ENCODE measurements at regions not wholly inside any gene's neighbourhood (a gene's known extent, or its start where the extent isn't known, plus 50 kb on each side); places are given as distances from the start of the nearest gene placed in this dataset.

DNA sequence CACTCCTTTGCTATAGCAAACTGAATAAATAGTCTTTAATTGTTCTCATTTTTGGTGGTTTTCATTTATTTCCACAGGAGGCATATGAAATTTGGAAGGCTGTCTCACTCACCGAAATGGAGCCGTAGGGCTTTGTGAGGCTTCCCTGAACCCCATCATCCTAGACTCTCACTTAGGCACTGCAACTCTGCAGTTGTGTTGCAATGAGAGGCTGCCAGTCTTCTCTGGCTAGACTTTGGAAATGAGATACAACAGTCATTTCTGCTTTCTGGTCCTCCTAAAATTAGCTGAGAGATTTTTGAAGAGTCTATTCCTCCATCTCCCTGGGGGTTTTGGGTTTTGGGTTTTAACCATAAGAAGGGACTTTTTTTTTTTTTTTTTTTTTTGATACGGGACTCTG is 146.5 kb downstream of the SH3BGRL start:
- H2AFZ ChIP-seq: no peak overlapping the region
- no peaks in the 10 kb centered on the region for H3K9me3 ChIP-seq (ENCODE audit: low read depth)
- H3K4me3 ChIP-seq: no peak overlapping the region
- H3K27ac ChIP-seq: no peak overlapping the region
- TF ChIP-seq, protein P1, sequence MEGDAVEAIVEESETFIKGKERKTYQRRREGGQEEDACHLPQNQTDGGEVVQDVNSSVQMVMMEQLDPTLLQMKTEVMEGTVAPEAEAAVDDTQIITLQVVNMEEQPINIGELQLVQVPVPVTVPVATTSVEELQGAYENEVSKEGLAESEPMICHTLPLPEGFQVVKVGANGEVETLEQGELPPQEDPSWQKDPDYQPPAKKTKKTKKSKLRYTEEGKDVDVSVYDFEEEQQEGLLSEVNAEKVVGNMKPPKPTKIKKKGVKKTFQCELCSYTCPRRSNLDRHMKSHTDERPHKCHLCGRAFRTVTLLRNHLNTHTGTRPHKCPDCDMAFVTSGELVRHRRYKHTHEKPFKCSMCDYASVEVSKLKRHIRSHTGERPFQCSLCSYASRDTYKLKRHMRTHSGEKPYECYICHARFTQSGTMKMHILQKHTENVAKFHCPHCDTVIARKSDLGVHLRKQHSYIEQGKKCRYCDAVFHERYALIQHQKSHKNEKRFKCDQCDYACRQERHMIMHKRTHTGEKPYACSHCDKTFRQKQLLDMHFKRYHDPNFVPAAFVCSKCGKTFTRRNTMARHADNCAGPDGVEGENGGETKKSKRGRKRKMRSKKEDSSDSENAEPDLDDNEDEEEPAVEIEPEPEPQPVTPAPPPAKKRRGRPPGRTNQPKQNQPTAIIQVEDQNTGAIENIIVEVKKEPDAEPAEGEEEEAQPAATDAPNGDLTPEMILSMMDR (IDR thresholded peaks at IDR 0.05; ENCODE audit: poor library complexity): no peak
- no peak for TF ChIP-seq EZH2 (IDR thresholded peaks at IDR 0.05; ENCODE audit: borderline replicate concordance)
- TF ChIP-seq EZH2phosphoT487 (IDR thresholded peaks at IDR 0.05; ENCODE audit: low read depth, severe bottlenecking, unreplicated experiment): no peak
- DNase-seq (ENCODE audit: low spot score): no peak
- no peaks in the 10 kb centered on the region for H3K79me2 ChIP-seq
- no peaks in the 10 kb centered on the region for H3K4me1 ChIP-seq (ENCODE audit: insufficient read depth)
- H4K20me1 ChIP-seq (ENCODE audit: insufficient read depth, poor library complexity, severe bottlenecking): no peaks in the 10 kb centered on the region
- no peaks in the 10 kb centered on the region for H3K27me3 ChIP-seq
- H3K9me2 ChIP-seq (replicated peaks; ENCODE audit: insufficient read depth): no peaks in the 10 kb centered on the region
- no peaks in the 10 kb centered on the region for H3K36me3 ChIP-seq (replicated peaks; ENCODE audit: insufficient read depth, low read depth)
- WGBS (ENCODE audit: low lambda C conversion rate, missing lambda C conversion rate): 97% methylated on average over 3 of the region's 3 CpGs
- no peak overlapping the region for H3K4me2 ChIP-seq

DNA sequence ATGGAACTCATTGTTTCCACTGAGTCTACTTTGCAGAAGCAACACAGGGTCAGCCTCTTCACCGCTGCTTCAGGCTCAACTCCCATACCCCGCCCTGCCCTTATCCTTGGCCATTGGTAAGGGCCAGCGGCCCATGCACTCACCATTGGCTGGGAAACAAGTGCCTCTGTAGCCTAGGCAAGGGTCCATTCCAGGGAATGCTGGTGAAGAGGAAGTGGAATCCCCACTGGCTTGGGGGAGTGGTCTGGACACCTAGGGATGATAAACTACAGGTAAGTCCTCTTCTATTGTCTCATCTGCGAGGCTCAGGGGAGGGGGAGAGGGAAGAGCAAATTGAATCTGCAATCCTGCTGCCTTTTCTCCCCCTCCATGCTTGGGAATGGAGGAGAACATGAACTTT is 153.1 kb downstream of the SH3BGRL start:
- no peaks in the 10 kb centered on the region for H4K20me1 ChIP-seq (ENCODE audit: insufficient read depth, poor library complexity, severe bottlenecking)
- whole genome bisulfite sequencing (ENCODE audit: low lambda C conversion rate, missing lambda C conversion rate): 68% methylated on average over 4 of the region's 4 CpGs
- TF ChIP-seq EZH2phosphoT487 (IDR thresholded peaks at IDR 0.05; ENCODE audit: low read depth, severe bottlenecking, unreplicated experiment) (no peak), EZH2 (IDR thresholded peaks at IDR 0.05; ENCODE audit: borderline replicate concordance) (no peak)
- TF ChIP-seq, protein P1 (IDR thresholded peaks at IDR 0.05; ENCODE audit: poor library complexity): no peak
- no peaks in the 10 kb centered on the region for H3K9me3 ChIP-seq (ENCODE audit: low read depth)
- no peak overlapping the region for H3K4me2 ChIP-seq
- H3K79me2 ChIP-seq: no peaks in the 10 kb centered on the region
- H3K27ac ChIP-seq: no peak overlapping the region
- no peaks in the 10 kb centered on the region for H3K9me2 ChIP-seq (replicated peaks; ENCODE audit: insufficient read depth)
- no peaks in the 10 kb centered on the region for H3K27me3 ChIP-seq
- DNase-seq (ENCODE audit: low spot score): no peak
- H3K4me3 ChIP-seq: no peak overlapping the region
- H3K4me1 ChIP-seq (ENCODE audit: insufficient read depth): no peaks in the 10 kb centered on the region
- no peaks in the 10 kb centered on the region for H3K36me3 ChIP-seq (replicated peaks; ENCODE audit: insufficient read depth, low read depth)
- H2AFZ ChIP-seq: no peak overlapping the region

GRCh38 chrX:81355436-81355835 is 153.5 kb downstream of the SH3BGRL start:
- Histone ChIP-seq H2AFZ (no peak overlapping the region), H3K4me3 (no peak overlapping the region), H3K9me2 (replicated peaks; ENCODE audit: insufficient read depth) (no peaks in the 10 kb centered on the region), H3K79me2 (no peaks in the 10 kb centered on the region), H3K4me1 (ENCODE audit: insufficient read depth) (no peaks in the 10 kb centered on the region), H3K4me2 (no peak overlapping the region), H3K27me3 (no peaks in the 10 kb centered on the region), H3K9me3 (ENCODE audit: low read depth) (no peaks in the 10 kb centered on the region), H3K36me3 (replicated peaks; ENCODE audit: insufficient read depth, low read depth) (no peaks in the 10 kb centered on the region), H4K20me1 (ENCODE audit: insufficient read depth, poor library complexity, severe bottlenecking) (no peaks in the 10 kb centered on the region), H3K27ac (no peak overlapping the region)
- 36% methylated on average over 4 of the region's 4 CpGs for WGBS (ENCODE audit: low lambda C conversion rate, missing lambda C conversion rate)
- no peak for TF ChIP-seq EZH2phosphoT487 (IDR thresholded peaks at IDR 0.05; ENCODE audit: low read depth, severe bottlenecking, unreplicated experiment)
- TF ChIP-seq, protein P1 (IDR thresholded peaks at IDR 0.05; ENCODE audit: poor library complexity): no peak
- TF ChIP-seq EZH2 (IDR thresholded peaks at IDR 0.05; ENCODE audit: borderline replicate concordance): no peak
- no peak for DNase-seq (ENCODE audit: low spot score)

GRCh38 chrX:81367291-81367690 is 165.4 kb downstream of the SH3BGRL start:
- no peaks in the 10 kb centered on the region for H3K9me2 ChIP-seq (replicated peaks; ENCODE audit: insufficient read depth)
- no peak for DNase-seq (ENCODE audit: low spot score)
- H3K9me3 ChIP-seq (ENCODE audit: low read depth): no peaks in the 10 kb centered on the region
- no peaks in the 10 kb centered on the region for H3K4me1 ChIP-seq (ENCODE audit: insufficient read depth)
- WGBS (ENCODE audit: low lambda C conversion rate, missing lambda C conversion rate): 74% methylated on average over 3 of the region's 3 CpGs
- TF ChIP-seq, protein P1 (IDR thresholded peaks at IDR 0.05; ENCODE audit: poor library complexity): no peak
- TF ChIP-seq EZH2 (IDR thresholded peaks at IDR 0.05; ENCODE audit: borderline replicate concordance) (no peak), EZH2phosphoT487 (IDR thresholded peaks at IDR 0.05; ENCODE audit: low read depth, severe bottlenecking, unreplicated experiment) (no peak)
- H3K4me3 ChIP-seq: no peak overlapping the region
- no peaks in the 10 kb centered on the region for H3K79me2 ChIP-seq
- H3K36me3 ChIP-seq (replicated peaks; ENCODE audit: insufficient read depth, low read depth): no peaks in the 10 kb centered on the region
- no peak overlapping the region for H2AFZ ChIP-seq
- no peaks in the 10 kb centered on the region for H4K20me1 ChIP-seq (ENCODE audit: insufficient read depth, poor library complexity, severe bottlenecking)
- H3K4me2 ChIP-seq: no peak overlapping the region
- H3K27me3 ChIP-seq: no peaks in the 10 kb centered on the region
- no peak overlapping the region for H3K27ac ChIP-seq

All from hepatocyte (in vitro differentiated cells).